B cell (primary cell): ENCODE measurements at regions not wholly inside any gene's neighbourhood (a gene's known extent, or its start where the extent isn't known, plus 50 kb on each side); places are given as distances from the start of the nearest gene placed in this dataset.

Experiments used
- ATAC-seq: fragments of 200-7000 bp; cut with Tn5 transposase; one replicate; pipeline ENCODE4 v1.10.0; 2021; ENCODE audit warnings: low read depth, mild to moderate bottlenecking, moderate number of reproducible peaks, moderate library complexity
- CTCF ChIA-PET: fragments of 350-600 bp; sonication (Branson Sonifier 250); formaldehyde crosslinking; loops from one replicate; lab custom pipeline; 2021; ENCODE audit warnings: antibody characterized with exemption, inconsistent platforms; lab: Charles Lee
- POLR2A ChIA-PET: fragments of 350-600 bp; sonication (Branson Sonifier 250); formaldehyde crosslinking; loops from one replicate; lab custom pipeline; 2021; ENCODE audit warnings: antibody characterized with exemption; lab: Charles Lee
- DNase-seq: peaks from one replicate; pipeline ENCODE4 v3.0.0; 2013
- H2AFZ ChIP-seq: 2 replicates; pipeline ENCODE4 v1.6.1; 2012; ENCODE audit warnings: mild to moderate bottlenecking, low read depth, low read length; ENCODE audit not compliant: insufficient read depth, poor library complexity, severe bottlenecking
- H3K27ac ChIP-seq, 2 donors: 1 replicate in 1 of 2; 2 replicates in 1 of 2; pipeline ENCODE4 v1.5.1; 2012 to 2013; ENCODE audit warnings: low read length in 2 of 2, mild to moderate bottlenecking in 2 of 2, moderate library complexity in 1 of 2
- H3K27me3 ChIP-seq, 4 experiments: fragments of 200-600 bp in 1 of 4; sonication (generic) in 1 of 4; replicated peaks in 1 of 4; 1 replicate in 2 of 4; 2 replicates in 2 of 4; pipeline versions ENCODE4 v1.6.1 to v1.7.0; 2013 to 2016; ENCODE audit warnings: low read length in 3 of 4, mild to moderate bottlenecking in 2 of 4, mixed read lengths in 1 of 4, moderate library complexity in 1 of 4; ENCODE audit not compliant: insufficient read depth in 4 of 4, control insufficient read depth in 3 of 4; ENCODE audit errors: control extremely low read depth in 1 of 4
- H3K36me3 ChIP-seq, 2 experiments: replicated peaks in 1 of 2; 1 replicate in 1 of 2; 2 replicates in 1 of 2; pipeline versions ENCODE4 v1.6.1 to v1.7.1; 2013; ENCODE audit warnings: low read length in 1 of 2; ENCODE audit not compliant: insufficient read depth in 2 of 2, control insufficient read depth in 1 of 2; ENCODE audit errors: control extremely low read depth in 1 of 2, extremely low read depth in 1 of 2
- H3K4me1 ChIP-seq, 2 donors: fragments of 200-600 bp in 1 of 2; sonication (generic) in 1 of 2; 1 replicate in 1 of 2; 2 replicates in 1 of 2; pipeline versions ENCODE4 v1.5.1 to v1.6.1; 2013 to 2017; ENCODE audit warnings: low read length in 2 of 2; ENCODE audit not compliant: control insufficient read depth in 2 of 2, insufficient read depth in 2 of 2
- H3K4me2 ChIP-seq: replicated peaks from 2 replicates; pipeline ENCODE3; 2012; ENCODE audit warnings: mild to moderate bottlenecking, low read depth, low read length; ENCODE audit not compliant: poor library complexity, severe bottlenecking
- H3K4me3 ChIP-seq, 5 experiments: fragments of 200-600 bp in 1 of 5; sonication (generic) in 1 of 5; 1 replicate in 3 of 5; 2 replicates in 2 of 5; pipeline versions ENCODE4 v1.5.1 to v1.7.0; 2011 to 2016; ENCODE audit warnings: low read length in 4 of 5, mild to moderate bottlenecking in 4 of 5, low read depth in 2 of 5, control low read depth in 1 of 5, moderate library complexity in 1 of 5; ENCODE audit not compliant: insufficient read depth in 1 of 5; ENCODE audit errors: control extremely low read depth in 1 of 5, extremely low read depth in 1 of 5
- H3K79me2 ChIP-seq: fragments of 200-600 bp; sonication (generic); one replicate; pipeline ENCODE4 v1.6.0; 2016; ENCODE audit warnings: low read length; ENCODE audit not compliant: control insufficient read depth, insufficient read depth
- H3K9ac ChIP-seq: fragments of 200-600 bp; sonication (generic); 2 replicates; pipeline ENCODE4 v1.6.1; 2017; ENCODE audit warnings: mild to moderate bottlenecking, low read length, moderate library complexity
- H3K9me3 ChIP-seq, 3 donors: one replicate each; pipeline versions ENCODE4 v1.6.1 to v1.7.1; 2013; ENCODE audit warnings: low read length in 2 of 3; ENCODE audit not compliant: control insufficient read depth in 2 of 3, insufficient read depth in 1 of 3; ENCODE audit errors: control extremely low read depth in 1 of 3
- H4K20me1 ChIP-seq: 2 replicates; pipeline ENCODE4 v1.6.0; 2012; ENCODE audit warnings: mild to moderate bottlenecking, low read length; ENCODE audit not compliant: insufficient read depth, control insufficient read depth, poor library complexity, severe bottlenecking
- H3K27ac Mint-ChIP-seq: one replicate; pipeline ENCODE4 v1.8.0; 2021; ENCODE audit warnings: mixed read lengths
- H3K27me3 Mint-ChIP-seq: one replicate; pipeline ENCODE4 v1.8.0; 2021; ENCODE audit warnings: mixed read lengths
- H3K4me1 Mint-ChIP-seq: one replicate; pipeline ENCODE4 v1.8.0; 2021; ENCODE audit warnings: mixed read lengths
- H3K4me3 Mint-ChIP-seq: one replicate; pipeline ENCODE4 v1.8.0; 2021; ENCODE audit warnings: mixed read lengths
- H3K9me3 Mint-ChIP-seq: one replicate; pipeline ENCODE4 v1.8.0; 2022; ENCODE audit warnings: mixed read lengths; ENCODE audit not compliant: insufficient read depth
- EZH2 ChIP-seq: IDR thresholded peaks from 2 replicates; pipeline ENCODE4 v1.6.1; 2012; ENCODE audit warnings: borderline replicate concordance, low read depth, mild to moderate bottlenecking, moderate library complexity, low read length; ENCODE audit not compliant: insufficient read depth, poor library complexity, severe bottlenecking
- WGBS: methylation state at CpG from one replicate; pipeline ENCODE4 v1.1.5; 2013; ENCODE audit warnings: missing lambda C conversion rate; ENCODE audit not compliant: insufficient coverage; 5-methylcytosine and 5-hydroxymethylcytosine counted together
- intact Hi-C: fragments of 100-400 bp; cut with micrococcal nuclease; formaldehyde crosslinking; loops from one replicate; pipeline ENCODE4 v1.10.0; 2022
- TF ChIP-seq, protein P1 (sequence below): fragments of 200-600 bp; IDR thresholded peaks from one replicate; pipeline ENCODE4 v1.8.0; 2022; ENCODE audit warnings: antibody characterized with exemption, mild to moderate bottlenecking

DNA sequence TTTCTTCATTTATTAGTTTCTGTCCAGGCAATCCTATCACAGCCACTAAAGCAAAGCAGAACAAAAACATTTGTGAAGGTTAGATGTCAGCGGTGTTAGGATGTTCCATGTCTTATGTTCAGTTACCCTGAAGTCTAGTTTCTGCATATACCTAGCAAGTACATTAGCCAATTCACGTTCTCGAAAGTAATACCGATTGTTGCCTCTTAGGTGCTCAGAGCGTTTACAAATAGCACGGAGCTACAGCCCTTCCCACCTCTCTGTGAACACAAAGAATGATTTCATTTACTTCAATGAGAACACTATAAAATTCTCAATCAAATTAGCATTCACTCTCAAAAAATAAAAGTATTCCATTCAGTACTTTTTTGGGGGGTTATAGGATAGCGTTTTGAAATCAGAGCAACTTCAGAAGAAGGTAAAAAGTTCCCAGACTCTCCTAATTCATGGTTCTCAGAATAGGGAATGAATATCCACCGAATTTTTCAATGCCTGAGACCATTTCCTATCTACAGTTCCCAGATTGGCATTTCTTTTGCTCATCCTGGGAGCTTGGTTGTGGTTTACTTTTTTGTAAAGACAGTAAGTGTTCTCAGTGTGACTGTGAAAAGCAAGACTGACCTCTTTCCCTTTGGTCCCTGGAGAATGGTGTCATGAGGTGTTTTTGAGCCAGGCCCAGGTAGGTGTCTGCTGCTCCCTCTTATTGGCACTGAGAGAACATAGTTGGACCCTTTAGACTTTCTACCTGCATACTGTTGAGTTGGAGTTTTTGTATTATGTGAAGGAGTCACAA, 488.0 kb upstream of the RGS6 start:
- TF ChIP-seq, protein P1, sequence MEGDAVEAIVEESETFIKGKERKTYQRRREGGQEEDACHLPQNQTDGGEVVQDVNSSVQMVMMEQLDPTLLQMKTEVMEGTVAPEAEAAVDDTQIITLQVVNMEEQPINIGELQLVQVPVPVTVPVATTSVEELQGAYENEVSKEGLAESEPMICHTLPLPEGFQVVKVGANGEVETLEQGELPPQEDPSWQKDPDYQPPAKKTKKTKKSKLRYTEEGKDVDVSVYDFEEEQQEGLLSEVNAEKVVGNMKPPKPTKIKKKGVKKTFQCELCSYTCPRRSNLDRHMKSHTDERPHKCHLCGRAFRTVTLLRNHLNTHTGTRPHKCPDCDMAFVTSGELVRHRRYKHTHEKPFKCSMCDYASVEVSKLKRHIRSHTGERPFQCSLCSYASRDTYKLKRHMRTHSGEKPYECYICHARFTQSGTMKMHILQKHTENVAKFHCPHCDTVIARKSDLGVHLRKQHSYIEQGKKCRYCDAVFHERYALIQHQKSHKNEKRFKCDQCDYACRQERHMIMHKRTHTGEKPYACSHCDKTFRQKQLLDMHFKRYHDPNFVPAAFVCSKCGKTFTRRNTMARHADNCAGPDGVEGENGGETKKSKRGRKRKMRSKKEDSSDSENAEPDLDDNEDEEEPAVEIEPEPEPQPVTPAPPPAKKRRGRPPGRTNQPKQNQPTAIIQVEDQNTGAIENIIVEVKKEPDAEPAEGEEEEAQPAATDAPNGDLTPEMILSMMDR = no peak
- TF ChIP-seq EZH2 = no peak
- Histone ChIP-seq H3K27me3 (no peaks in the 10 kb centered on the region), H2AFZ (no peak overlapping the region), H3K9me3 (no peaks in the 10 kb centered on the region), H3K79me2 (peaks cover 73% of the 10 kb centered on the region), H3K9ac (no peak overlapping the region), H3K27ac (no peak overlapping the region), H3K4me3 (no peak overlapping the region), H3K36me3 (no peaks in the 10 kb centered on the region), H3K4me2 (no peak overlapping the region), H4K20me1 (peaks cover 44% of the 10 kb centered on the region), H3K4me1 (peaks cover 0 to 3% of the 10 kb centered on the region in 2 donors)
- H3K4me3 Mint-ChIP-seq = no peak overlapping the region
- ChIA-PET CTCF (interaction anchor here (1.0 to 1.1 kb wide), 2 partner anchors 120 to 123 kb away, joined by 3 to 4 read pairs; no protein-coding TSS in a partner anchor), POLR2A (no interaction called here)
- no peaks in the 10 kb centered on the region for H3K27me3 Mint-ChIP-seq
- peaks cover 41% of the 10 kb centered on the region for H3K4me1 Mint-ChIP-seq
- H3K9me3 Mint-ChIP-seq = no peaks in the 10 kb centered on the region
- no peak for ATAC-seq
- intact Hi-C loops = no loop called here
- DNase-seq = no peak
- WGBS = 98% methylated on average over 5 of the region's 8 CpGs
- H3K27ac Mint-ChIP-seq = peak overlapping the region; percentile 18
